M059J (cell line): ENCODE measurements at regions not wholly inside any gene's neighbourhood (a gene's known extent, or its start where the extent isn't known, plus 50 kb on each side); places are given as distances from the start of the nearest gene placed in this dataset.

ENCODE experiments used
- DNase-seq: peaks from one replicate; pipeline ENCODE4 v3.0.0-alpha.2; 2012; ENCODE audit warnings: low read depth

- DNase-seq, result peak; percentile 21
Observed at GRCh38 chr18:25873833-25874232, 216.6 kb downstream of the SS18 start.

- no peak for DNase-seq
Observed at GRCh38 chr18:25866331-25866730, 224.1 kb downstream of the SS18 start.

GRCh38 chr18:25862881-25863600 lies 227.4 kb downstream of the SS18 start:
- DNase-seq, result peak; percentile 84

- peak; percentile 15 for DNase-seq
Observed at GRCh38 chr18:25853691-25854433, 236.6 kb downstream of the SS18 start.

- DNase-seq, result no peak
Observed at GRCh38 chr18:25843791-25844190, 246.6 kb downstream of the SS18 start.

- DNase-seq, result peak; percentile 19
Observed at GRCh38 chr18:25842665-25843064, 247.7 kb downstream of the SS18 start.

- DNase-seq, result no peak
Observed at GRCh38 chr18:25834061-25834460, 256.4 kb downstream of the SS18 start.

GRCh38 chr18:25832001-25832604 lies 258.3 kb downstream of the SS18 start:
- DNase-seq, result peak; percentile 76

- DNase-seq, result peak; percentile 81
Observed at GRCh38 chr18:25831301-25831701, 259.1 kb downstream of the SS18 start.

GRCh38 chr18:25830787-25831186 lies 259.6 kb downstream of the SS18 start:
- peak; percentile 96 for DNase-seq

GRCh38 chr18:25827961-25828561 lies 262.4 kb downstream of the SS18 start:
- DNase-seq, result peak; percentile 93

GRCh38 chr18:25827228-25827627 lies 263.2 kb downstream of the SS18 start:
- peak; percentile 80 for DNase-seq

- peak; percentile 14 for DNase-seq
Observed at GRCh38 chr18:25826823-25827222, 263.6 kb downstream of the SS18 start.

GRCh38 chr18:25825979-25826776 lies 264.2 kb downstream of the SS18 start:
- DNase-seq, result peak; percentile 25

GRCh38 chr18:25825056-25825455 lies 265.4 kb downstream of the SS18 start:
- DNase-seq, result peak; percentile 2

- DNase-seq, result no peak
Observed at GRCh38 chr18:25819746-25820363, 270.6 kb downstream of the SS18 start.

GRCh38 chr18:25818505-25818904 lies 271.9 kb downstream of the SS18 start:
- DNase-seq, result no peak

- DNase-seq, result no peak
Observed at GRCh38 chr18:25817546-25818237, 272.7 kb downstream of the SS18 start.

GRCh38 chr18:25815659-25816058 lies 274.8 kb downstream of the SS18 start:
- peak; percentile 63 for DNase-seq

- DNase-seq, result peak; percentile 24
Observed at GRCh38 chr18:25814841-25815458, 275.5 kb downstream of the SS18 start.
